ENCODE measurements at regions not wholly inside any gene's neighbourhood (a gene's known extent, or its start where the extent isn't known, plus 50 kb on each side); places are given as distances from the start of the nearest gene placed in this dataset.
"Not testable (repeated sequence)": the region's sequence is repeated elsewhere in the genome, so short reads cannot be mapped to it uniquely, and the experiment has no call there.

- no peak for DNase-seq (ENCODE audit: low read depth in 2 of 2)
Observed at GRCh38 chr10:33899578-33900531, 565.4 kb upstream of the NRP1 start.

GRCh38 chr10:33897291-33897752 is 562.9 kb upstream of the NRP1 start:
- no peak for DNase-seq (ENCODE audit: low read depth in 2 of 2)

- no peak for DNase-seq (ENCODE audit: low read depth in 2 of 2)
Observed at GRCh38 chr10:33893506-33893905, 559.0 kb upstream of the NRP1 start.

- DNase-seq (ENCODE audit: low read depth in 2 of 2) = no peak
Observed at GRCh38 chr10:33889371-33889770, 554.9 kb upstream of the NRP1 start.

- no peak for DNase-seq (ENCODE audit: low read depth in 2 of 2)
Observed at GRCh38 chr10:33887188-33887587, 552.7 kb upstream of the NRP1 start.

GRCh38 chr10:33886299-33886698 is 551.8 kb upstream of the NRP1 start:
- DNase-seq (ENCODE audit: low read depth in 2 of 2) = no peak

GRCh38 chr10:33884604-33885003 is 550.1 kb upstream of the NRP1 start:
- DNase-seq (ENCODE audit: low read depth in 2 of 2) = no peak

- DNase-seq (ENCODE audit: low read depth in 2 of 2) = no peak
Observed at GRCh38 chr10:33883881-33884280, 549.4 kb upstream of the NRP1 start.

GRCh38 chr10:33882996-33883395 is 548.5 kb upstream of the NRP1 start:
- no peak for DNase-seq (ENCODE audit: low read depth in 2 of 2)

- DNase-seq (ENCODE audit: low read depth in 2 of 2) = no peak
Observed at GRCh38 chr10:33880291-33880690, 545.8 kb upstream of the NRP1 start.

GRCh38 chr10:33878238-33878786 is 543.8 kb upstream of the NRP1 start:
- DNase-seq (ENCODE audit: low read depth in 2 of 2) = no peak

- DNase-seq (ENCODE audit: low read depth in 2 of 2) = no peak
Observed at GRCh38 chr10:33876584-33877400, 542.3 kb upstream of the NRP1 start.

GRCh38 chr10:33875924-33876583 is 541.6 kb upstream of the NRP1 start:
- no peak for DNase-seq (ENCODE audit: low read depth in 2 of 2)

GRCh38 chr10:33871061-33871956 is 536.8 kb upstream of the NRP1 start:
- no peak for DNase-seq (ENCODE audit: low read depth in 2 of 2)

- no peak for DNase-seq (ENCODE audit: low read depth in 2 of 2)
Observed at GRCh38 chr10:33869481-33869880, 535.0 kb upstream of the NRP1 start.

- no peak for DNase-seq (ENCODE audit: low read depth in 2 of 2)
Observed at GRCh38 chr10:33869028-33869427, 534.6 kb upstream of the NRP1 start.

- not testable (repeated sequence) for DNase-seq (ENCODE audit: low read depth in 2 of 2)
Observed at GRCh38 chr10:33867199-33867789, 532.8 kb upstream of the NRP1 start.

- DNase-seq (ENCODE audit: low read depth in 2 of 2) = no peak
Observed at GRCh38 chr10:33863352-33863751, 528.9 kb upstream of the NRP1 start.

GRCh38 chr10:33862536-33863105 is 528.2 kb upstream of the NRP1 start:
- DNase-seq (ENCODE audit: low read depth in 2 of 2) = no peak

- DNase-seq (ENCODE audit: low read depth in 2 of 2) = no peak
Observed at GRCh38 chr10:33861833-33862232, 527.4 kb upstream of the NRP1 start.
